ENCODE measurements at regions not wholly inside any gene's neighbourhood (a gene's known extent, or its start where the extent isn't known, plus 50 kb on each side); places are given as distances from the start of the nearest gene placed in this dataset.

- no peak for DNase-seq (ENCODE audit: low spot score)
- in situ Hi-C loops (cut with MboI; ENCODE audit: low sequenced_read_pairs, unreplicated experiment) = no loop called here
- no peak for TF ChIP-seq CTCF (IDR thresholded peaks at IDR 0.05; ENCODE audit: borderline replicate concordance, control extremely low read depth, extremely low read depth, insufficient read depth, missing control alignments)
These were observed 76.8 kb upstream of the DDX53 start for GRCh38 chrX:22922961-22923360.

- TF ChIP-seq CTCF (IDR thresholded peaks at IDR 0.05; ENCODE audit: borderline replicate concordance, control extremely low read depth, extremely low read depth, insufficient read depth, missing control alignments) = no peak
- in situ Hi-C loops (cut with MboI; ENCODE audit: low sequenced_read_pairs, unreplicated experiment) = no loop called here
- no peak for DNase-seq (ENCODE audit: low spot score)
These were observed 65.1 kb upstream of the DDX53 start for GRCh38 chrX:22934640-22935039.

- in situ Hi-C loops (cut with MboI; ENCODE audit: low sequenced_read_pairs, unreplicated experiment) = no loop called here
- DNase-seq (ENCODE audit: low spot score) = no peak
- no peak for TF ChIP-seq CTCF (IDR thresholded peaks at IDR 0.05; ENCODE audit: borderline replicate concordance, control extremely low read depth, extremely low read depth, insufficient read depth, missing control alignments)
These were observed 54.8 kb upstream of the DDX53 start for GRCh38 chrX:22944945-22945344.

All from GM13976 (cell line).